SK-N-SH (cell line): ENCODE measurements at regions not wholly inside any gene's neighbourhood (a gene's known extent, or its start where the extent isn't known, plus 50 kb on each side); places are given as distances from the start of the nearest gene placed in this dataset.

Experiments
- CTCF ChIA-PET: fragments of 300-600, 350-600 bp; formaldehyde crosslinking; extraction: SDS; loops from one replicate; lab custom pipeline; 2021; lab: Yijun Ruan, JAX
- POLR2A ChIA-PET: fragments of 350-600 bp; sonication (Branson Sonifier 250); formaldehyde crosslinking; extraction: SDS; loops from one replicate; lab custom pipeline; 2020; ENCODE audit warnings: antibody characterized with exemption, inconsistent platforms; lab: Yijun Ruan, JAX
- DNase-seq: peaks from one replicate; pipeline ENCODE4 v3.0.0; 2012
- H2AFZ ChIP-seq: fragments of 200-600 bp; sonication (generic); 2 replicates; pipeline ENCODE4 v1.8.1; 2016; ENCODE audit warnings: antibody characterized with exemption, mild to moderate bottlenecking, low read depth
- H3F3A ChIP-seq: fragments of 200-600 bp; sonication (generic); replicated peaks from 2 replicates; pipeline ENCODE3; 2016; ENCODE audit warnings: antibody characterized with exemption, mild to moderate bottlenecking; ENCODE audit not compliant: insufficient read depth
- H3K27ac ChIP-seq, 2 experiments: fragments of 200-500 bp in 1 of 2; fragments of 200-600 bp in 1 of 2; sonication (Bioruptor generic) in 1 of 2; sonication (generic), shearing (Covaris generic) in 1 of 2; 2 replicates each; pipeline versions ENCODE4 v1.5.1 to v1.6.1; 2014 to 2016; ENCODE audit warnings: low read depth in 2 of 2, inconsistent platforms in 1 of 2, low read length in 1 of 2, mild to moderate bottlenecking in 1 of 2, mixed read lengths in 1 of 2
- H3K27me3 ChIP-seq: fragments of 200-600 bp; sonication (generic), shearing (Covaris generic); 2 replicates; pipeline ENCODE4 v1.6.1; 2016; ENCODE audit warnings: mixed run types; ENCODE audit not compliant: insufficient read depth
- H3K36me3 ChIP-seq, 2 experiments: fragments of 200-500 bp in 1 of 2; fragments of 200-600 bp in 1 of 2; sonication (Bioruptor generic) in 1 of 2; sonication (generic) in 1 of 2; replicated peaks in 1 of 2; 2 replicates each; pipeline versions ENCODE3 to v1.5.1; 2014 to 2016; ENCODE audit warnings: low read length in 1 of 2, mild to moderate bottlenecking in 1 of 2; ENCODE audit not compliant: insufficient read depth in 2 of 2, control insufficient read depth in 1 of 2
- H3K4me1 ChIP-seq, 2 experiments: fragments of 200-500 bp in 1 of 2; fragments of 200-600 bp in 1 of 2; sonication (Bioruptor generic) in 1 of 2; sonication (generic), shearing (Covaris generic) in 1 of 2; 2 replicates each; pipeline versions ENCODE4 v1.5.1 to v1.6.1; 2014 to 2016; ENCODE audit warnings: low read depth in 1 of 2, low read length in 1 of 2, mixed run types in 1 of 2; ENCODE audit not compliant: insufficient read depth in 2 of 2, control insufficient read depth in 1 of 2
- H3K4me2 ChIP-seq: fragments of 200-600 bp; sonication (generic), shearing (Covaris generic); 2 replicates; pipeline ENCODE4 v1.6.1; 2017; ENCODE audit warnings: mixed run types
- H3K4me3 ChIP-seq, 2 experiments: fragments of 200-500 bp in 1 of 2; fragments of 200-600 bp in 1 of 2; sonication (Bioruptor generic) in 1 of 2; sonication (generic), shearing (Covaris generic) in 1 of 2; 2 replicates each; pipeline versions ENCODE4 v1.5.1 to v1.8.1; 2014 to 2016; ENCODE audit warnings: low read depth in 2 of 2, inconsistent platforms in 1 of 2, low read length in 1 of 2, mild to moderate bottlenecking in 1 of 2, mixed read lengths in 1 of 2, moderate library complexity in 1 of 2
- H3K79me2 ChIP-seq: fragments of 200-600 bp; sonication (generic); 2 replicates; pipeline ENCODE4 v1.8.1; 2017; ENCODE audit warnings: mild to moderate bottlenecking; ENCODE audit not compliant: insufficient read depth
- H3K9ac ChIP-seq: fragments of 200-600 bp; sonication (generic); 2 replicates; pipeline ENCODE4 v1.6.1; 2017; ENCODE audit warnings: mixed run types
- H3K9me2 ChIP-seq: fragments of 200-600 bp; sonication (generic); 2 replicates; pipeline ENCODE4 v1.6.1; 2017; ENCODE audit warnings: mixed run types
- H3K9me3 ChIP-seq: fragments of 200-600 bp; sonication (generic); 2 replicates; pipeline ENCODE4 v1.6.1; 2017; ENCODE audit warnings: mixed run types, mild to moderate bottlenecking, moderate library complexity
- H4K20me1 ChIP-seq: fragments of 200-600 bp; sonication (generic); 2 replicates; pipeline ENCODE4 v1.6.1; 2017; ENCODE audit warnings: mild to moderate bottlenecking, mixed run types; ENCODE audit not compliant: insufficient read depth
- EP300 ChIP-seq, 2 experiments: IDR thresholded peaks; 2 replicates each; pipeline versions ENCODE4 v1.4.0 to v1.6.1; 2012; ENCODE audit warnings: borderline replicate concordance in 1 of 2, low read depth in 1 of 2, low read length in 1 of 2
- EZH2phosphoT487 ChIP-seq: fragments of 200-600 bp; sonication (generic); IDR thresholded peaks from 2 replicates; pipeline ENCODE4 v1.6.1; 2017; ENCODE audit warnings: low read depth, mixed run types, mild to moderate bottlenecking, antibody characterized with exemption, moderate library complexity, borderline replicate concordance
- FOXJ3 ChIP-seq: sonication (generic); formaldehyde crosslinking; IDR thresholded peaks from 2 replicates; pipeline ENCODE4 v1.5.1; 2020; ENCODE audit warnings: mild to moderate bottlenecking, missing genetic modification reagents
- GATA2 ChIP-seq: sonication (generic); formaldehyde crosslinking; IDR thresholded peaks from 2 replicates; pipeline ENCODE4 v1.5.0; 2020; ENCODE audit warnings: mild to moderate bottlenecking, missing genetic modification reagents
- JUND ChIP-seq: IDR thresholded peaks from 2 replicates; pipeline ENCODE4 v1.4.0; 2012
- MEF2A ChIP-seq: IDR thresholded peaks from 2 replicates; pipeline ENCODE4 v1.4.0; 2012; ENCODE audit warnings: low read depth, borderline replicate concordance
- MXI1 ChIP-seq: IDR thresholded peaks from 2 replicates; pipeline ENCODE4 v1.6.1; 2012; ENCODE audit warnings: mild to moderate bottlenecking, low read depth, low read length, improper control_type of control experiment
- NFIC ChIP-seq: IDR thresholded peaks from 2 replicates; pipeline ENCODE4 v1.4.0; 2012; ENCODE audit warnings: borderline replicate concordance
- RAD21 ChIP-seq: IDR thresholded peaks from 2 replicates; pipeline ENCODE4 v1.6.1; 2012; ENCODE audit warnings: mild to moderate bottlenecking, low read length
- RCOR1 ChIP-seq: fragments of 150-350 bp; IDR thresholded peaks from 2 replicates; pipeline ENCODE4 v1.6.1; 2017; ENCODE audit warnings: antibody characterized with exemption, low read length
- RXRA ChIP-seq: IDR thresholded peaks from 2 replicates; pipeline ENCODE4 v1.4.0; 2012; ENCODE audit warnings: low read depth, mild to moderate bottlenecking, borderline replicate concordance
- SIN3A ChIP-seq: IDR thresholded peaks from 2 replicates; pipeline ENCODE4 v1.6.1; 2012; ENCODE audit warnings: low read depth, mild to moderate bottlenecking, low read length, moderate library complexity, borderline replicate concordance
- TCF12 ChIP-seq: IDR thresholded peaks from 2 replicates; pipeline ENCODE4 v1.4.0; 2012
- TEAD4 ChIP-seq: IDR thresholded peaks from 2 replicates; pipeline ENCODE4 v1.4.0; 2012; ENCODE audit warnings: mild to moderate bottlenecking, borderline replicate concordance; ENCODE audit not compliant: insufficient read depth
- YY1 ChIP-seq: IDR thresholded peaks from 2 replicates; pipeline ENCODE4 v1.4.0; 2012; ENCODE audit warnings: low read depth, mild to moderate bottlenecking
- WGBS: methylation state at CpG from one replicate; pipeline ENCODE4 v1.1.6; 2017; ENCODE audit warnings: low lambda C conversion rate; 5-methylcytosine and 5-hydroxymethylcytosine counted together
- TF ChIP-seq, protein P1 (sequence below): IDR thresholded peaks from 2 replicates; pipeline ENCODE4 v1.4.0; 2012; ENCODE audit warnings: low read depth, borderline replicate concordance
- TF ChIP-seq, protein P2 (sequence below): IDR thresholded peaks from 2 replicates; pipeline ENCODE4; 2012
- TF ChIP-seq, protein P3 (sequence below): fragments of 150-350 bp; IDR thresholded peaks from 2 replicates; pipeline ENCODE4 v1.6.1; 2016; ENCODE audit warnings: mild to moderate bottlenecking, low read depth, low read length

DNA sequence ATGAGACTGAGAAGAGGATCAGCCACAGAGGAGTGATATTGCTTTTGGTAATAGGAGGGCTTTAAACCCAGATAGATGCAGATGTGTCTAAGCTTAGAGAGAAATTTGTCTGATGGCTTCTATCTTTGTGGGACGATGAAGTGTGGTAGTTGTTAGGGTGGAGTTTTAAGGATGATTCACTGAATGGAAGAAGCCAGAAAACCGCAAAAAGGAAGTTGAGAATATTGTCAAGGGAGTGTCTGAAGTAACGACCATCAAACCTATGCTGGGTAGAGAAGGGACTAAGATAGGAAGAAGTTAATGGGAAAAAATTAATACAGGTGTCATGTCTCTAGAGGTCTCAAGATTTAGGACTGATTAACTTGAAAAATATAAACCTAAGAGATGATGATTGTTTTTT, 195.6 kb upstream of the MC4R start (continued):
- no peak for TF ChIP-seq RAD21
- TF ChIP-seq MEF2A = no peak
- no peak for TF ChIP-seq SIN3A
- no peak for TF ChIP-seq TCF12
- TF ChIP-seq NFIC = no peak
- no peak for TF ChIP-seq EP300 (IDR thresholded peaks at IDR 0.05; ENCODE audit: borderline replicate concordance in 1 of 2, low read depth in 1 of 2, low read length in 1 of 2)
- no peak for TF ChIP-seq JUND
- TF ChIP-seq, protein P1, sequence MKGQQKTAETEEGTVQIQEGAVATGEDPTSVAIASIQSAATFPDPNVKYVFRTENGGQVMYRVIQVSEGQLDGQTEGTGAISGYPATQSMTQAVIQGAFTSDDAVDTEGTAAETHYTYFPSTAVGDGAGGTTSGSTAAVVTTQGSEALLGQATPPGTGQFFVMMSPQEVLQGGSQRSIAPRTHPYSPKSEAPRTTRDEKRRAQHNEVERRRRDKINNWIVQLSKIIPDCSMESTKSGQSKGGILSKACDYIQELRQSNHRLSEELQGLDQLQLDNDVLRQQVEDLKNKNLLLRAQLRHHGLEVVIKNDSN = no peak
- TF ChIP-seq RXRA = no peak
- TF ChIP-seq, protein P2, sequence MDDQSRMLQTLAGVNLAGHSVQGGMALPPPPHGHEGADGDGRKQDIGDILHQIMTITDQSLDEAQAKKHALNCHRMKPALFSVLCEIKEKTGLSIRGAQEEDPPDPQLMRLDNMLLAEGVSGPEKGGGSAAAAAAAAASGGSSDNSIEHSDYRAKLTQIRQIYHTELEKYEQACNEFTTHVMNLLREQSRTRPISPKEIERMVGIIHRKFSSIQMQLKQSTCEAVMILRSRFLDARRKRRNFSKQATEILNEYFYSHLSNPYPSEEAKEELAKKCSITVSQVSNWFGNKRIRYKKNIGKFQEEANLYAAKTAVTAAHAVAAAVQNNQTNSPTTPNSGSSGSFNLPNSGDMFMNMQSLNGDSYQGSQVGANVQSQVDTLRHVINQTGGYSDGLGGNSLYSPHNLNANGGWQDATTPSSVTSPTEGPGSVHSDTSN = no peak
- no peak for TF ChIP-seq FOXJ3 (CRISPR knock-in tag)
- TF ChIP-seq GATA2 (CRISPR knock-in tag) = no peak

DNA sequence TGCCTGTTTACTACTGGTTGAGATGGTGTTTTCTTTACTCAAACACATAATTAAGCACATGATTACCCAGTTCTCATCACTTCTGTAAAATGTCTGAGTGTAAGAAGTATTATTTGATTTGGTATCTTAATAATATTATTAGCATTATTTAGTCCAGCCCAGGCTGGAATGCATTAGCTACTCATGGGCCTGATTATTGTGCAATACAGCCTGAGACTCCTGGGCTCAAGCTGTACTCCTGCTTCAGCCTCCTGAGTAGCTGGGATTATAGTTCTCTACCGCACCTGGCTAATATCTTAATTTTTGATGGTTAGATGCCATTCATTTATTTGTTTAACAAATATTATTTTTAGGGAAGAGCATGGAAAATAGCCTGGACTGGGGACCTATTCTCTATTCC, 197.6 kb upstream of the MC4R start:
- Histone ChIP-seq H3K4me3 (no peak overlapping the region), H3F3A (no peaks in the 10 kb centered on the region), H4K20me1 (no peaks in the 10 kb centered on the region), H3K27ac (no peak overlapping the region), H3K4me1 (no peaks in the 10 kb centered on the region; a peak in 1 of 4 replicates), H3K9me3 (no peaks in the 10 kb centered on the region), H3K9me2 (no peaks in the 10 kb centered on the region), H3K9ac (no peak overlapping the region), H3K27me3 (no peaks in the 10 kb centered on the region), H2AFZ (no peak overlapping the region), H3K79me2 (no peaks in the 10 kb centered on the region), H3K4me2 (no peak overlapping the region), H3K36me3 (no peaks in the 10 kb centered on the region)
- WGBS = 80% methylated on average over 1 of the region's 1 CpG
- TF ChIP-seq EP300 (IDR thresholded peaks at IDR 0.05; ENCODE audit: borderline replicate concordance in 1 of 2, low read depth in 1 of 2, low read length in 1 of 2) (no peak), MXI1 (no peak), RCOR1 (no peak), TCF12 (no peak), TEAD4 (no peak), MEF2A (no peak), YY1 (no peak), RAD21 (no peak), RXRA (no peak), GATA2 (CRISPR knock-in tag) (no peak), EZH2phosphoT487 (no peak)
- TF ChIP-seq, protein P2 = no peak
- TF ChIP-seq, protein P3, sequence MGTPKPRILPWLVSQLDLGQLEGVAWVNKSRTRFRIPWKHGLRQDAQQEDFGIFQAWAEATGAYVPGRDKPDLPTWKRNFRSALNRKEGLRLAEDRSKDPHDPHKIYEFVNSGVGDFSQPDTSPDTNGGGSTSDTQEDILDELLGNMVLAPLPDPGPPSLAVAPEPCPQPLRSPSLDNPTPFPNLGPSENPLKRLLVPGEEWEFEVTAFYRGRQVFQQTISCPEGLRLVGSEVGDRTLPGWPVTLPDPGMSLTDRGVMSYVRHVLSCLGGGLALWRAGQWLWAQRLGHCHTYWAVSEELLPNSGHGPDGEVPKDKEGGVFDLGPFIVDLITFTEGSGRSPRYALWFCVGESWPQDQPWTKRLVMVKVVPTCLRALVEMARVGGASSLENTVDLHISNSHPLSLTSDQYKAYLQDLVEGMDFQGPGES = no peak
- CTCF ChIA-PET = interaction anchor here (1.8 kb wide), 1 partner anchor 21 kb away, joined by 4 read pairs; no protein-coding TSS in a partner anchor
- no peak for DNase-seq
- POLR2A ChIA-PET = no interaction called here
